SK-N-SH treated with all-trans-retinoic acid at 6 μM for 48 hours (cell line): ENCODE measurements at regions not wholly inside any gene's neighbourhood (a gene's known extent, or its start where the extent isn't known, plus 50 kb on each side); places are given as distances from the start of the nearest gene placed in this dataset.

Source experiments
- ATAC-seq: fragments of 200-7000 bp; cut with Tn5 transposase; 3 replicates; pipeline ENCODE4 v1.9.1; 2020; ENCODE audit warnings: mild to moderate bottlenecking, moderate library complexity
- ARNTL ChIP-seq: fragments of 450-650 bp; formaldehyde crosslinking; IDR thresholded peaks from 2 replicates; pipeline ENCODE4 v1.5.0; 2020; ENCODE audit warnings: low read depth, mild to moderate bottlenecking, moderate library complexity, borderline replicate concordance
- CSDC2 ChIP-seq: fragments of 250-450 bp; sonication (Bioruptor Pico); IDR thresholded peaks from 2 replicates; pipeline ENCODE4 v1.5.0; 2020; ENCODE audit warnings: mild to moderate bottlenecking, moderate library complexity
- ESRRG ChIP-seq: fragments of 250-450 bp; sonication (Bioruptor Pico); IDR thresholded peaks from 2 replicates; pipeline ENCODE4 v1.6.1; 2021; ENCODE audit warnings: mild to moderate bottlenecking
- GLIS3 ChIP-seq: fragments of 250-450 bp; sonication (Bioruptor Pico); IDR thresholded peaks from 2 replicates; pipeline ENCODE4 v1.5.0; 2020; ENCODE audit warnings: mild to moderate bottlenecking, moderate library complexity
- ISL1 ChIP-seq: fragments of 250-450 bp; sonication (Bioruptor Pico); IDR thresholded peaks from 2 replicates; pipeline ENCODE4 v2.1.2; 2022; ENCODE audit warnings: mild to moderate bottlenecking, moderate library complexity
- OSR1 ChIP-seq: fragments of 250-450 bp; sonication (Bioruptor Pico); IDR thresholded peaks from 2 replicates; pipeline ENCODE4 v1.8.0; 2022; ENCODE audit warnings: moderate library complexity, mild to moderate bottlenecking, inconsistent platforms
- PPARA ChIP-seq: fragments of 250-450 bp; sonication (Bioruptor Pico); IDR thresholded peaks from 2 replicates; pipeline ENCODE4 v1.5.0; 2020; ENCODE audit warnings: mild to moderate bottlenecking, borderline replicate concordance
- RARB ChIP-seq: fragments of 250-450 bp; sonication (Bioruptor Pico); IDR thresholded peaks from 2 replicates; pipeline ENCODE4 v1.8.0; 2021; ENCODE audit warnings: mild to moderate bottlenecking, moderate library complexity
- SNAI2 ChIP-seq: fragments of 250-450 bp; sonication (Bioruptor Pico); IDR thresholded peaks from 2 replicates; pipeline ENCODE4 v1.5.0; 2020; ENCODE audit warnings: mild to moderate bottlenecking, moderate library complexity
- TCF4 ChIP-seq: fragments of 250-450 bp; sonication (Bioruptor Pico); IDR thresholded peaks from 2 replicates; pipeline ENCODE4 v1.8.0; 2021; ENCODE audit warnings: mild to moderate bottlenecking, moderate library complexity, borderline replicate concordance
- ZC3H10 ChIP-seq: fragments of 250-450 bp; sonication (Bioruptor Pico); IDR thresholded peaks from 2 replicates; pipeline ENCODE4 v1.5.1; 2021; ENCODE audit warnings: mild to moderate bottlenecking, moderate library complexity
- ZFP3 ChIP-seq: fragments of 250-450 bp; sonication (Bioruptor Pico); IDR thresholded peaks from 2 replicates; pipeline ENCODE4 v1.5.0; 2020; ENCODE audit warnings: mild to moderate bottlenecking, moderate library complexity
- ZFP30 ChIP-seq: fragments of 450-650 bp; formaldehyde crosslinking; IDR thresholded peaks from 2 replicates; pipeline ENCODE4 v1.5.0; 2022; ENCODE audit warnings: mild to moderate bottlenecking, moderate library complexity
- ZNF565 ChIP-seq: fragments of 450-650 bp; formaldehyde crosslinking; conservative IDR thresholded peaks from 2 replicates; pipeline ENCODE4 v1.5.0; 2020; ENCODE audit warnings: low read depth, mild to moderate bottlenecking, moderate library complexity
- ZNF8 ChIP-seq: fragments of 450-650 bp; formaldehyde crosslinking; IDR thresholded peaks from 2 replicates; pipeline ENCODE4 v1.5.0; 2020; ENCODE audit warnings: mild to moderate bottlenecking, moderate library complexity
- TF ChIP-seq, protein P1 (sequence below): fragments of 250-450 bp; sonication (Bioruptor Pico); IDR thresholded peaks from 2 replicates; pipeline ENCODE4 v1.8.0; 2021; ENCODE audit warnings: low read depth, mild to moderate bottlenecking, moderate library complexity, borderline replicate concordance
- TF ChIP-seq, protein P2 (sequence below): fragments of 250-450 bp; sonication (Bioruptor Pico); IDR thresholded peaks from 2 replicates; pipeline ENCODE4 v1.5.0; 2020; ENCODE audit warnings: mild to moderate bottlenecking, moderate library complexity
- TF ChIP-seq, protein P3 (sequence below): fragments of 250-450 bp; sonication (Bioruptor Pico); IDR thresholded peaks from 2 replicates; pipeline ENCODE4 v1.5.1; 2021; ENCODE audit warnings: mild to moderate bottlenecking, moderate library complexity
- TF ChIP-seq, protein P4 (sequence below): fragments of 250-450 bp; sonication (Bioruptor Pico); IDR thresholded peaks from 2 replicates; pipeline ENCODE4 v1.5.1; 2020; ENCODE audit warnings: low read depth, mild to moderate bottlenecking, moderate library complexity

DNA sequence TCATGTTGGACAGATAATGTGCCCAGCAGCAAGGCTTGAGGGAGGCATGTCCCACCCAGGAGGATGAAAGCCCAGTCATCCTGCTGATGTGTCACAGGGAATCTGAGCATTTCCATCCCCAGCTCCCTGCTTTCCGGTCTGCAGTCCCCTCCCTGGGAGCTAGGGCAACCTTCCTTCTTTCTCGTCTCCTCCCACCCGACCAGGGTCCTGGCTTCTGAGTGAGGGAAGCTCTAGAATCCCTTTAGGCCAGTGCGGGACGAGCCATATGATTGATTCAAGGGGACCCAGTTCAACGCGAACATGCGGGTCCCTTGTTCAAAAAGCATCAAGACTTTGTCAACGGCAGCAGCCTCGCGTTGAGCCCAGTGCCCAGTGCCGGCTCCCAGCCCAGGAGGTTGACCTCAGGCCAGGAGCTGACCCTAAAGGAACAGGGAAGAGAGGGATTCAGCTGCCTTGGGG lies 96.7 kb upstream of the TMPRSS2 start:
- no peak for TF ChIP-seq ZC3H10 (CRISPR knock-in tag)
- TF ChIP-seq GLIS3: no peak
- TF ChIP-seq SNAI2 (CRISPR knock-in tag): no peak
- no peak for TF ChIP-seq ESRRG (CRISPR knock-in tag)
- TF ChIP-seq ARNTL (CRISPR knock-in tag): no peak
- no peak for TF ChIP-seq PPARA (CRISPR knock-in tag)
- TF ChIP-seq OSR1 (CRISPR knock-in tag): no peak
- TF ChIP-seq, protein P1, sequence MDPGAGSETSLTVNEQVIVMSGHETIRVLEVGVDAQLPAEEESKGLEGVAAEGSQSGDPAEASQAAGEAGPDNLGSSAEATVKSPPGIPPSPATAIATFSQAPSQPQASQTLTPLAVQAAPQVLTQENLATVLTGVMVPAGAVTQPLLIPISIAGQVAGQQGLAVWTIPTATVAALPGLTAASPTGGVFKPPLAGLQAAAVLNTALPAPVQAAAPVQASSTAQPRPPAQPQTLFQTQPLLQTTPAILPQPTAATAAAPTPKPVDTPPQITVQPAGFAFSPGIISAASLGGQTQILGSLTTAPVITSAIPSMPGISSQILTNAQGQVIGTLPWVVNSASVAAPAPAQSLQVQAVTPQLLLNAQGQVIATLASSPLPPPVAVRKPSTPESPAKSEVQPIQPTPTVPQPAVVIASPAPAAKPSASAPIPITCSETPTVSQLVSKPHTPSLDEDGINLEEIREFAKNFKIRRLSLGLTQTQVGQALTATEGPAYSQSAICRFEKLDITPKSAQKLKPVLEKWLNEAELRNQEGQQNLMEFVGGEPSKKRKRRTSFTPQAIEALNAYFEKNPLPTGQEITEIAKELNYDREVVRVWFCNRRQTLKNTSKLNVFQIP (CRISPR knock-in tag): no peak
- no peak for TF ChIP-seq ISL1
- no peak for TF ChIP-seq ZFP30
- TF ChIP-seq RARB (CRISPR knock-in tag): no peak
- TF ChIP-seq CSDC2 (CRISPR knock-in tag): no peak
- TF ChIP-seq ZFP3 (CRISPR knock-in tag): no peak
- TF ChIP-seq, protein P2, sequence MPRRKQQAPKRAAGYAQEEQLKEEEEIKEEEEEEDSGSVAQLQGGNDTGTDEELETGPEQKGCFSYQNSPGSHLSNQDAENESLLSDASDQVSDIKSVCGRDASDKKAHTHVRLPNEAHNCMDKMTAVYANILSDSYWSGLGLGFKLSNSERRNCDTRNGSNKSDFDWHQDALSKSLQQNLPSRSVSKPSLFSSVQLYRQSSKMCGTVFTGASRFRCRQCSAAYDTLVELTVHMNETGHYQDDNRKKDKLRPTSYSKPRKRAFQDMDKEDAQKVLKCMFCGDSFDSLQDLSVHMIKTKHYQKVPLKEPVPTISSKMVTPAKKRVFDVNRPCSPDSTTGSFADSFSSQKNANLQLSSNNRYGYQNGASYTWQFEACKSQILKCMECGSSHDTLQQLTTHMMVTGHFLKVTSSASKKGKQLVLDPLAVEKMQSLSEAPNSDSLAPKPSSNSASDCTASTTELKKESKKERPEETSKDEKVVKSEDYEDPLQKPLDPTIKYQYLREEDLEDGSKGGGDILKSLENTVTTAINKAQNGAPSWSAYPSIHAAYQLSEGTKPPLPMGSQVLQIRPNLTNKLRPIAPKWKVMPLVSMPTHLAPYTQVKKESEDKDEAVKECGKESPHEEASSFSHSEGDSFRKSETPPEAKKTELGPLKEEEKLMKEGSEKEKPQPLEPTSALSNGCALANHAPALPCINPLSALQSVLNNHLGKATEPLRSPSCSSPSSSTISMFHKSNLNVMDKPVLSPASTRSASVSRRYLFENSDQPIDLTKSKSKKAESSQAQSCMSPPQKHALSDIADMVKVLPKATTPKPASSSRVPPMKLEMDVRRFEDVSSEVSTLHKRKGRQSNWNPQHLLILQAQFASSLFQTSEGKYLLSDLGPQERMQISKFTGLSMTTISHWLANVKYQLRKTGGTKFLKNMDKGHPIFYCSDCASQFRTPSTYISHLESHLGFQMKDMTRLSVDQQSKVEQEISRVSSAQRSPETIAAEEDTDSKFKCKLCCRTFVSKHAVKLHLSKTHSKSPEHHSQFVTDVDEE (CRISPR knock-in tag): no peak
- no peak for TF ChIP-seq ZNF8 (CRISPR knock-in tag)
- TF ChIP-seq TCF4 (CRISPR knock-in tag): no peak
- TF ChIP-seq, all 23 proteins: peak for 0
- no peak for ATAC-seq

DNA sequence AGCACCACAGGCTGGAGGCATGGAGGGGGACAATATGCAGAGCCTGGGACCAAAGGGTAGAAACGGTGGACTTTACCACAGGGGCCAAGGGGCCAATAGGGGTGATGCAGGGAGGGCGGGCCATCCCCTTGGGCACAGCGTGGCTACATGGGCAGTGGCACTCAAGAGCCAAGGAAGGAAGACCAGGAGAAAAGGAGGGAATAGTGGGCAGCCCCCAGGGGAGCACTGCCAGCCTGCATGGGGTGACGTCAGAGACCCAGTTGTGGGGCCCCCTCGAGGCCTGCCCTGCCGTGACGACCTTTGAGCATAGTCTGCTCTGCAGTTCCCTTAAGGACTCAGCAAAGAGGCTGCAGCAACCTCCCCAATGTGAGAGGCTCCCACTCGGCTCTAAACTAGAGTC lies 95.5 kb upstream of the TMPRSS2 start:
- no peak for TF ChIP-seq SNAI2 (CRISPR knock-in tag)
- TF ChIP-seq, protein P3, sequence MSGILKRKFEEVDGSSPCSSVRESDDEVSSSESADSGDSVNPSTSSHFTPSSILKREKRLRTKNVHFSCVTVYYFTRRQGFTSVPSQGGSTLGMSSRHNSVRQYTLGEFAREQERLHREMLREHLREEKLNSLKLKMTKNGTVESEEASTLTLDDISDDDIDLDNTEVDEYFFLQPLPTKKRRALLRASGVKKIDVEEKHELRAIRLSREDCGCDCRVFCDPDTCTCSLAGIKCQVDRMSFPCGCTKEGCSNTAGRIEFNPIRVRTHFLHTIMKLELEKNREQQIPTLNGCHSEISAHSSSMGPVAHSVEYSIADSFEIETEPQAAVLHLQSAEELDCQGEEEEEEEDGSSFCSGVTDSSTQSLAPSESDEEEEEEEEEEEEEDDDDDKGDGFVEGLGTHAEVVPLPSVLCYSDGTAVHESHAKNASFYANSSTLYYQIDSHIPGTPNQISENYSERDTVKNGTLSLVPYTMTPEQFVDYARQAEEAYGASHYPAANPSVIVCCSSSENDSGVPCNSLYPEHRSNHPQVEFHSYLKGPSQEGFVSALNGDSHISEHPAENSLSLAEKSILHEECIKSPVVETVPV (CRISPR knock-in tag): no peak
- no peak for TF ChIP-seq ISL1
- no peak for TF ChIP-seq ZNF565 (CRISPR knock-in tag)
- no peak for TF ChIP-seq ESRRG (CRISPR knock-in tag)
- TF ChIP-seq ZC3H10 (CRISPR knock-in tag): no peak
- no peak for TF ChIP-seq RARB (CRISPR knock-in tag)
- no peak for TF ChIP-seq ARNTL (CRISPR knock-in tag)
- no peak for TF ChIP-seq ZFP30
- no peak for ATAC-seq

DNA sequence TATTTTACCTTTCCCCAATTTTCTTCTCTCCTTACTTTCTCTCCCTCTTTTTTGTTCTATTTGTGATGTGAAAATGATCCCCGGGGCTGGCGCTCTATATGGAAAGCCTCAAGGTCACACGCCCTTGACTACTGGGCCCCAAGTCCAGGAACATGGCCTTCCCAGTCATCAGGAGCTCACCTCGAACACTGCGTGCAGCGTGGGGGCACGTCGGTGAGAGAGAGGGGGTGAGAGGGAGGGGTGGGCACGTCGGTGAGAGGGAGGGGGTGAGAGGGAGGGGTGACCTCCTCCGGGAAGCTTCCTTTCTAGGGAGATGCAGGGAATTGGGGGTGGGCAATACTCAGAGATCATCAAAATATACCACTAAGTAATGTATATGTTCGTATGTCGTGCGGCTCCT lies 94.6 kb upstream of the TMPRSS2 start:
- no peak for TF ChIP-seq ZC3H10 (CRISPR knock-in tag)
- no peak for ATAC-seq

DNA sequence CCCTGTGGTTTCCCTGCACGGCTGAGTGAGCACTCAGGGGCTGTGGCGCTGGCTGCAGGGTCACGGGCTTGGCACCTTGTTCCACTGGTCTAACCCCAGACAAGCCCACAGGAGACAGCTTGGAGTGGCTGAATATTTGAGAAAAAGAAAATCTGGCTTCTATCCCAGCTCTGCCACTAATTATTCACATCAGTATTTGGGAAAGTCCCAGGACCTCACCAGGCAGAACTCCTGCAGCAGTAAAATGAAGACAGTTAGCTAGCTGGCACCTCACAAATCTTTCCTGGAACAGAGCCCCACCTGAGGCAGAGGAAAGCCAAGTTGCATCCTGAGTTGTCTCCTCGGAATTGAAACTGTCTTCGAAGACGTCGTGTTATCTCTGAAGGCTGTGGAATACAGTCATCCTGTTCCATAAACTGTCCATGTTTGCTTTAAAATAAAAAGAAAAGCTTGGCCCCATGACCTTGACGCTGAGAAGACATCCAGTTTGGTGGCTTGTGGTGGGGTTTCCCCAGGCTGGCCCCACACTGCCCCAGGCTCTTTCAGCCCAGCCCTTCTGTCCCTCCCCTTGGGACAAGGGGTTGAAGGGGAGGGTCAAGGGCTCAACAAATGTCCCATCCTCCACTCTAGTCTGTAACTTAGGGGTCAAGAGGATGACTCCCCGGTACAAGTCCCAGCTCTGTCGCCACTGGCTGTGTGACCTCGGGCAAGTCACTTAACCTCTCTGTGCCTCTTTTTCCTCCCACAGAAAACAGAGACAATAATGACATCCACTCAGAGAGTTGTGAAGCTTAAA lies 93.8 kb upstream of the TMPRSS2 start:
- peak; percentile 81 for ATAC-seq
- TF ChIP-seq, protein P2 (CRISPR knock-in tag): no peak
- TF ChIP-seq ZNF565 (CRISPR knock-in tag) (no peak), CSDC2 (CRISPR knock-in tag) (no peak), OSR1 (CRISPR knock-in tag) (no peak), TCF4 (CRISPR knock-in tag) (no peak)
- TF ChIP-seq, protein P1 (CRISPR knock-in tag): no peak
- TF ChIP-seq, protein P4, sequence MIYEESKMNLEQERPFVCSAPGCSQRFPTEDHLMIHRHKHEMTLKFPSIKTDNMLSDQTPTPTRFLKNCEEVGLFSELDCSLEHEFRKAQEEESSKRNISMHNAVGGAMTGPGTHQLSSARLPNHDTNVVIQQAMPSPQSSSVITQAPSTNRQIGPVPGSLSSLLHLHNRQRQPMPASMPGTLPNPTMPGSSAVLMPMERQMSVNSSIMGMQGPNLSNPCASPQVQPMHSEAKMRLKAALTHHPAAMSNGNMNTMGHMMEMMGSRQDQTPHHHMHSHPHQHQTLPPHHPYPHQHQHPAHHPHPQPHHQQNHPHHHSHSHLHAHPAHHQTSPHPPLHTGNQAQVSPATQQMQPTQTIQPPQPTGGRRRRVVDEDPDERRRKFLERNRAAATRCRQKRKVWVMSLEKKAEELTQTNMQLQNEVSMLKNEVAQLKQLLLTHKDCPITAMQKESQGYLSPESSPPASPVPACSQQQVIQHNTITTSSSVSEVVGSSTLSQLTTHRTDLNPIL (CRISPR knock-in tag): no peak
